WTC11 (cell line): ENCODE measurements at regions not wholly inside any gene's neighbourhood (a gene's known extent, or its start where the extent isn't known, plus 50 kb on each side); places are given as distances from the start of the nearest gene placed in this dataset.

Source experiments
- ATAC-seq: fragments of 200-7000 bp; cut with Tn5 transposase; 2 replicates; pipeline ENCODE4 v1.10.0; 2021; ENCODE audit warnings: mild to moderate bottlenecking, moderate library complexity
- CTCF ChIA-PET: fragments of 300-600 bp; sonication (Branson Sonifier 250); formaldehyde crosslinking; loops from one replicate; lab custom pipeline; 2021; ENCODE audit warnings: antibody characterized with exemption; lab: Charles Lee
- POLR2A ChIA-PET: fragments of 350-600 bp; sonication (Branson Sonifier 250); formaldehyde crosslinking; loops from one replicate; lab custom pipeline; 2021; ENCODE audit warnings: antibody characterized with exemption; lab: Charles Lee
- DNase-seq: peaks from one replicate; pipeline ENCODE4 v3.0.0; 2021; ENCODE audit warnings: low spot score
- H3K27ac Mint-ChIP-seq: 2 replicates; pipeline ENCODE4 v1.8.0; 2021; ENCODE audit warnings: mixed read lengths
- H3K27me3 Mint-ChIP-seq: 2 replicates; pipeline ENCODE4 v1.8.0; 2021; ENCODE audit warnings: low read depth, mild to moderate bottlenecking, moderate library complexity, mixed read lengths
- H3K36me3 Mint-ChIP-seq: 2 replicates; pipeline ENCODE4 v1.8.0; 2021; ENCODE audit warnings: mixed read lengths
- H3K4me1 Mint-ChIP-seq: 2 replicates; pipeline ENCODE4 v1.8.0; 2022; ENCODE audit warnings: mixed read lengths
- H3K4me3 Mint-ChIP-seq: 2 replicates; pipeline ENCODE4 v1.8.0; 2021; ENCODE audit warnings: mild to moderate bottlenecking, moderate library complexity, mixed read lengths
- H3K9me3 Mint-ChIP-seq: 2 replicates; pipeline ENCODE4 v1.8.0; 2021; ENCODE audit warnings: mixed read lengths
- CBFB ChIP-seq: sonication (generic); formaldehyde crosslinking; IDR thresholded peaks from 2 replicates; pipeline ENCODE4 v1.8.1; 2022; ENCODE audit warnings: mild to moderate bottlenecking, low read depth, missing genetic modification reagents
- CREM ChIP-seq: sonication (generic); formaldehyde crosslinking; IDR thresholded peaks from 2 replicates; pipeline ENCODE4 v1.8.1; 2022; ENCODE audit warnings: mild to moderate bottlenecking, missing genetic modification reagents, moderate library complexity
- E2F4 ChIP-seq: sonication (generic); formaldehyde crosslinking; IDR thresholded peaks from 2 replicates; pipeline ENCODE4 v1.8.1; 2022; ENCODE audit warnings: low read depth, mild to moderate bottlenecking, moderate library complexity, missing genetic modification reagents, borderline replicate concordance
- E2F5 ChIP-seq: sonication (generic); formaldehyde crosslinking; IDR thresholded peaks from 2 replicates; pipeline ENCODE4 v1.8.1; 2022; ENCODE audit warnings: mild to moderate bottlenecking, moderate library complexity, missing genetic modification reagents
- FOXK1 ChIP-seq: sonication (generic); formaldehyde crosslinking; IDR thresholded peaks from 2 replicates; pipeline ENCODE4 v1.8.0; 2022; ENCODE audit warnings: mild to moderate bottlenecking, moderate library complexity, missing genetic modification reagents
- GABPB1 ChIP-seq: sonication (generic); formaldehyde crosslinking; IDR thresholded peaks from 2 replicates; pipeline ENCODE4 v1.8.1; 2023; ENCODE audit warnings: mild to moderate bottlenecking, missing genetic modification reagents
- HMGA2 ChIP-seq: fragments of 250-450 bp; sonication (Bioruptor Pico); IDR thresholded peaks from 2 replicates; pipeline ENCODE4 v1.4.0; 2021; ENCODE audit warnings: mild to moderate bottlenecking, moderate library complexity
- JAZF1 ChIP-seq: fragments of 250-450 bp; sonication (Bioruptor Pico); IDR thresholded peaks from 2 replicates; pipeline ENCODE4 v1.9.0; 2021; ENCODE audit warnings: moderate library complexity, mild to moderate bottlenecking, inconsistent platforms
- JUN ChIP-seq: sonication (generic); formaldehyde crosslinking; IDR thresholded peaks from 2 replicates; pipeline ENCODE4 v1.8.0; 2023; ENCODE audit warnings: mild to moderate bottlenecking, missing genetic modification reagents
- KAT7 ChIP-seq: sonication (generic); formaldehyde crosslinking; IDR thresholded peaks from 2 replicates; pipeline ENCODE4 v1.8.1; 2023; ENCODE audit warnings: missing genetic modification reagents, mild to moderate bottlenecking, borderline replicate concordance
- NFATC4 ChIP-seq: fragments of 250-450 bp; sonication (Bioruptor Pico); IDR thresholded peaks from 2 replicates; pipeline ENCODE4 v1.9.0; 2021; ENCODE audit warnings: mild to moderate bottlenecking
- PRRX2 ChIP-seq: fragments of 250-450 bp; sonication (Bioruptor Pico); IDR thresholded peaks from 2 replicates; pipeline ENCODE4 v1.8.0; 2021; ENCODE audit warnings: mild to moderate bottlenecking
- SMAD3 ChIP-seq: sonication (generic); formaldehyde crosslinking; IDR thresholded peaks from 2 replicates; pipeline ENCODE4 v1.8.0; 2022; ENCODE audit warnings: missing genetic modification reagents, mild to moderate bottlenecking, borderline replicate concordance
- SP1 ChIP-seq: sonication (generic); formaldehyde crosslinking; conservative IDR thresholded peaks from 2 replicates; pipeline ENCODE4 v1.8.1; 2022; ENCODE audit warnings: missing genetic modification reagents
- STAT6 ChIP-seq: sonication (generic); formaldehyde crosslinking; conservative IDR thresholded peaks from 2 replicates; pipeline ENCODE4 v1.8.1; 2023; ENCODE audit warnings: mild to moderate bottlenecking, low read depth, missing genetic modification reagents, moderate library complexity
- USF2 ChIP-seq: sonication (generic); formaldehyde crosslinking; IDR thresholded peaks from 2 replicates; pipeline ENCODE4 v1.8.1; 2023; ENCODE audit warnings: mild to moderate bottlenecking, missing genetic modification reagents, moderate library complexity
- ZNF121 ChIP-seq: sonication (generic); formaldehyde crosslinking; IDR thresholded peaks from 2 replicates; pipeline ENCODE4 v1.8.0; 2023; ENCODE audit warnings: missing genetic modification reagents
- ZNF138 ChIP-seq: sonication (generic); formaldehyde crosslinking; conservative IDR thresholded peaks from 2 replicates; pipeline ENCODE4 v1.8.1; 2022; ENCODE audit warnings: mild to moderate bottlenecking, moderate library complexity, missing genetic modification reagents
- ZNF317 ChIP-seq: sonication (generic); formaldehyde crosslinking; IDR thresholded peaks from 2 replicates; pipeline ENCODE4 v1.8.1; 2023; ENCODE audit warnings: low read depth, mild to moderate bottlenecking, moderate library complexity, missing genetic modification reagents, borderline replicate concordance
- ZNF671 ChIP-seq: fragments of 250-450 bp; sonication (Bioruptor Pico); IDR thresholded peaks from 2 replicates; pipeline ENCODE4 v1.8.0; 2021; ENCODE audit warnings: mild to moderate bottlenecking
- TF ChIP-seq, protein P1 (sequence below): sonication (generic); formaldehyde crosslinking; IDR thresholded peaks from 2 replicates; pipeline ENCODE4 v1.8.1; 2023; ENCODE audit warnings: mild to moderate bottlenecking, missing genetic modification reagents
- TF ChIP-seq, protein P2 (sequence below): sonication (generic); formaldehyde crosslinking; IDR thresholded peaks from 2 replicates; pipeline ENCODE4 v1.8.1; 2023; ENCODE audit warnings: mild to moderate bottlenecking, moderate library complexity, missing genetic modification reagents

- DNase-seq: no peak
- ChIA-PET POLR2A (no interaction called here), CTCF (interaction anchor here (1.3 kb wide), 1 partner anchor 121 kb away, joined by 3 read pairs; no protein-coding TSS in a partner anchor)
- H3K4me1 Mint-ChIP-seq: peaks cover 3% of the 10 kb centered on the region
- TF ChIP-seq SP1 (CRISPR knock-in tag) (no peak), HMGA2 (CRISPR knock-in tag) (no peak), ZNF121 (CRISPR knock-in tag) (no peak), E2F4 (CRISPR knock-in tag) (no peak), ZNF138 (CRISPR knock-in tag) (no peak), E2F5 (no peak), STAT6 (CRISPR knock-in tag) (no peak), KAT7 (CRISPR knock-in tag) (no peak), GABPB1 (no peak)
- TF ChIP-seq, protein P1, sequence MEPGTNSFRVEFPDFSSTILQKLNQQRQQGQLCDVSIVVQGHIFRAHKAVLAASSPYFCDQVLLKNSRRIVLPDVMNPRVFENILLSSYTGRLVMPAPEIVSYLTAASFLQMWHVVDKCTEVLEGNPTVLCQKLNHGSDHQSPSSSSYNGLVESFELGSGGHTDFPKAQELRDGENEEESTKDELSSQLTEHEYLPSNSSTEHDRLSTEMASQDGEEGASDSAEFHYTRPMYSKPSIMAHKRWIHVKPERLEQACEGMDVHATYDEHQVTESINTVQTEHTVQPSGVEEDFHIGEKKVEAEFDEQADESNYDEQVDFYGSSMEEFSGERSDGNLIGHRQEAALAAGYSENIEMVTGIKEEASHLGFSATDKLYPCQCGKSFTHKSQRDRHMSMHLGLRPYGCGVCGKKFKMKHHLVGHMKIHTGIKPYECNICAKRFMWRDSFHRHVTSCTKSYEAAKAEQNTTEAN (CRISPR knock-in tag): no peak
- H3K27me3 Mint-ChIP-seq: no peaks in the 10 kb centered on the region
- H3K36me3 Mint-ChIP-seq: peaks cover 2% of the 10 kb centered on the region; the same call in 1 of the 2 replicates
- no peak overlapping the region for H3K27ac Mint-ChIP-seq
- H3K9me3 Mint-ChIP-seq: peaks cover 4% of the 10 kb centered on the region
- ATAC-seq: no peak
- H3K4me3 Mint-ChIP-seq: no peak overlapping the region
Observed at GRCh38 chr18:45334191-45334590, 281.1 kb upstream of the SLC14A2 start.

DNA sequence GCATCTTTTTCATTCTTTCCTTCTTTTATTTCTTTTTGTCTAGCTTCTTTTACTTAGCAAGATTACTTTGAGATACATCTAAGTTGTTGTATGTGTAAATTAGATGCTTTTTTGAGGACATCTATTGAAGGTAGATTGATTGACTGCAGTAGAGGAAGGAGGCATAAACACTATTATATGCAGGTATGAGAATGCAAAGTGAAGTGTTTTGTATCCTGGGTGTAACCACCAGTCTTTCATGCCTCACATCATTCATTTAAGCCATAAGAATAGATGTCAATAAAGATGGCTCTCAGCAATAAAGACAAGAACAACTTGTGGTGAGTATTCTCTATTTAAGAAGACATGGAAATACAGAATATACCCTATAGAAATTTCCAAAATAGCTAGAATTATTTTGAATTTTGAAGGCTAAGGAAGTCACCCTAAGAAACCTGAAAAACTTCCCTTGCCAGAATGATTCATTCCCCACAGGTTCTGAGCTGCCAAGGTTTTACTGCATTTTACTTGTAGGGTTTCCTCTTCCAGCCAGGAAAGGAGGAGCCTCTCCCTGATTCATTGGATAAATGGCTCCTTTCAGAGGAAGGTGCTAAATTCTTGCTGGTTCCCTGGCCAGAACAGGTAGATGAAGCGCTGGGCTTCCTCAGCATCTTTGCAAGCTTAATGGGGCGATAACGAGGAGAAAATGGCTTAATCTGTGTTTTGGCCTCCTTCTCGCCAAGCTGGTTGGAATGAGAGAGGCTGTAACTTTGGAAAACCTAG, 279.8 kb upstream of the SLC14A2 start:
- peaks cover 4% of the 10 kb centered on the region for H3K9me3 Mint-ChIP-seq
- H3K27ac Mint-ChIP-seq: no peak overlapping the region
- POLR2A ChIA-PET: no interaction called here
- H3K36me3 Mint-ChIP-seq: peaks cover 2% of the 10 kb centered on the region; the same call in 1 of the 2 replicates
- no peak overlapping the region for H3K4me3 Mint-ChIP-seq
- H3K27me3 Mint-ChIP-seq: no peaks in the 10 kb centered on the region
- CTCF ChIA-PET: interaction anchor here (0.5 kb wide), 1 partner anchor 22 kb away, joined by 3 read pairs; no protein-coding TSS in a partner anchor
- ATAC-seq (no peak), DNase-seq (no peak)
- H3K4me1 Mint-ChIP-seq: peaks cover 3% of the 10 kb centered on the region
- no peak for TF ChIP-seq ZNF317 (CRISPR knock-in tag)
- TF ChIP-seq, protein P2, sequence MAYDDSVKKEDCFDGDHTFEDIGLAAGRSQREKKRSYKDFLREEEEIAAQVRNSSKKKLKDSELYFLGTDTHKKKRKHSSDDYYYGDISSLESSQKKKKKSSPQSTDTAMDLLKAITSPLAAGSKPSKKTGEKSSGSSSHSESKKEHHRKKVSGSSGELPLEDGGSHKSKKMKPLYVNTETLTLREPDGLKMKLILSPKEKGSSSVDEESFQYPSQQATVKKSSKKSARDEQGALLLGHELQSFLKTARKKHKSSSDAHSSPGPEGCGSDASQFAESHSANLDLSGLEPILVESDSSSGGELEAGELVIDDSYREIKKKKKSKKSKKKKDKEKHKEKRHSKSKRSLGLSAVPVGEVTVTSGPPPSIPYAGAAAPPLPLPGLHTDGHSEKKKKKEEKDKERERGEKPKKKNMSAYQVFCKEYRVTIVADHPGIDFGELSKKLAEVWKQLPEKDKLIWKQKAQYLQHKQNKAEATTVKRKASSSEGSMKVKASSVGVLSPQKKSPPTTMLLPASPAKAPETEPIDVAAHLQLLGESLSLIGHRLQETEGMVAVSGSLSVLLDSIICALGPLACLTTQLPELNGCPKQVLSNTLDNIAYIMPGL (CRISPR knock-in tag): no peak
- TF ChIP-seq, all 79 proteins: peak for 0

DNA sequence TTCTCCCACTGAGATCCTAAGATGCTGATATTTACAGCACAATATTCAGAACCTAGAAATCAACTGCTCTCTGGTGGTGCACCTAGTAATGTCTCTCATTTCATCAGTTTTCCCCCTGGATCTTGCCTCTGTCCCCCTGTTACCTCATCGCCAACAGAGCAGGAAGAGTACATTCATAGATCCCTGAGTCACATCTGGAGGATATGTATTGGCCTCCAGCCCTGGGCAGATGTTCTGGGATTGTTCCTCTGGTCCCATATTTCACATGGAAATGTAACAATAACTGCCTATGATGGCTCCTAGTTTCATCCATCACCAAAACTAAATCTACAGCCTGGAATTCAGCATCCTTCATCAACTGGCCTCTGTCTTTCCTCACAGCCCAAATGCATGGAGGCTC, 278.8 kb upstream of the SLC14A2 start:
- CTCF ChIA-PET: no interaction called here
- Mint-ChIP-seq H3K27me3 (no peaks in the 10 kb centered on the region), H3K36me3 (peaks cover 2% of the 10 kb centered on the region; the same call in 1 of the 2 replicates), H3K4me3 (no peak overlapping the region), H3K9me3 (peaks cover 4% of the 10 kb centered on the region), H3K27ac (no peak overlapping the region), H3K4me1 (peaks cover 3% of the 10 kb centered on the region)
- POLR2A ChIA-PET: no interaction called here
- DNase-seq (no peak), ATAC-seq (no peak)
- TF ChIP-seq JAZF1 (CRISPR knock-in tag): no peak
- no peak for TF ChIP-seq CREM (CRISPR knock-in tag)
- no peak for TF ChIP-seq PRRX2 (CRISPR knock-in tag)
- TF ChIP-seq CBFB: no peak
- no peak for TF ChIP-seq FOXK1 (CRISPR knock-in tag)
- TF ChIP-seq SMAD3 (CRISPR knock-in tag): no peak
- no peak for TF ChIP-seq NFATC4 (CRISPR knock-in tag)
- no peak for TF ChIP-seq JUN
- no peak for TF ChIP-seq USF2 (CRISPR knock-in tag)
- no peak for TF ChIP-seq ZNF317 (CRISPR knock-in tag)
- TF ChIP-seq ZNF671: no peak
- no peak for TF ChIP-seq HMGA2 (CRISPR knock-in tag)
